HepG2 (cell line): ENCODE measurements at regions not wholly inside any gene's neighbourhood (a gene's known extent, or its start where the extent isn't known, plus 50 kb on each side); places are given as distances from the start of the nearest gene placed in this dataset.

Source experiments
- MZF1 ChIP-seq: sonication (generic); formaldehyde crosslinking; IDR thresholded peaks from 2 replicates; pipeline ENCODE4 v1.8.1; 2023; ENCODE audit warnings: mild to moderate bottlenecking, missing genetic modification reagents, borderline replicate concordance
- NFATC3 ChIP-seq: sonication (generic); formaldehyde crosslinking; IDR thresholded peaks from 2 replicates; pipeline ENCODE4 v1.5.1; 2020; ENCODE audit warnings: mild to moderate bottlenecking, missing genetic modification reagents
- ZSCAN29 ChIP-seq: sonication (generic); formaldehyde crosslinking; conservative IDR thresholded peaks from 2 replicates; pipeline ENCODE4 v1.4.0; 2020; ENCODE audit warnings: mild to moderate bottlenecking, missing genetic modification reagents
- TF ChIP-seq, protein P1 (sequence below): sonication (generic); formaldehyde crosslinking; IDR thresholded peaks from 2 replicates; pipeline ENCODE4 v1.4.0; 2020; ENCODE audit warnings: missing genetic modification reagents, borderline replicate concordance
- TF ChIP-seq, protein P2 (sequence below), 2 experiments: sonication (generic) in 1 of 2; formaldehyde crosslinking in 1 of 2; IDR thresholded peaks; 2 replicates each; pipeline versions ENCODE4 v1.4.0 to v1.6.1; 2018 to 2020; ENCODE audit warnings: missing genetic modification reagents in 2 of 2, borderline replicate concordance in 1 of 2, low read depth in 1 of 2, mild to moderate bottlenecking in 1 of 2, missing biosample characterization in 1 of 2
- TF ChIP-seq, protein P3 (sequence below): sonication (generic); formaldehyde crosslinking; IDR thresholded peaks from 2 replicates; pipeline ENCODE4 v1.4.0; 2020; ENCODE audit warnings: missing genetic modification reagents

DNA sequence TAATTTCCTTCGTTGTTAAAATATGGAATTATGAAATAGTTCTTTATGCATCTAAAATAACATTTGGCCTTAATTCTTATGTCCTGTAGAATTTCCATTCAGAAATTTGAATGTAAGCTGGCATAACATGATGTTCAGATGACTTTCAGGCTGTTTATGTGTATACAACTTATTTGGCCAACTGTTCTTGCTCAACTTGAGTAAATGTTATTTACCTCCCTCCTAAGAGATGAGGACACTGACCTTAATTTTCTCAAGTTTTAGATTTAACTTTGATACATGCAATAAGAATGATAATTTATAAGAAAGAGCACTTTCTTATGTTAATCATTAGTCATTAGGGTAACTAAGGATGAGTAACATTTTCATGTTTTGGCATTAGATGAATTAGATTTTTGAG is 365.4 kb downstream of the AEBP2 start:
- TF ChIP-seq, protein P1, sequence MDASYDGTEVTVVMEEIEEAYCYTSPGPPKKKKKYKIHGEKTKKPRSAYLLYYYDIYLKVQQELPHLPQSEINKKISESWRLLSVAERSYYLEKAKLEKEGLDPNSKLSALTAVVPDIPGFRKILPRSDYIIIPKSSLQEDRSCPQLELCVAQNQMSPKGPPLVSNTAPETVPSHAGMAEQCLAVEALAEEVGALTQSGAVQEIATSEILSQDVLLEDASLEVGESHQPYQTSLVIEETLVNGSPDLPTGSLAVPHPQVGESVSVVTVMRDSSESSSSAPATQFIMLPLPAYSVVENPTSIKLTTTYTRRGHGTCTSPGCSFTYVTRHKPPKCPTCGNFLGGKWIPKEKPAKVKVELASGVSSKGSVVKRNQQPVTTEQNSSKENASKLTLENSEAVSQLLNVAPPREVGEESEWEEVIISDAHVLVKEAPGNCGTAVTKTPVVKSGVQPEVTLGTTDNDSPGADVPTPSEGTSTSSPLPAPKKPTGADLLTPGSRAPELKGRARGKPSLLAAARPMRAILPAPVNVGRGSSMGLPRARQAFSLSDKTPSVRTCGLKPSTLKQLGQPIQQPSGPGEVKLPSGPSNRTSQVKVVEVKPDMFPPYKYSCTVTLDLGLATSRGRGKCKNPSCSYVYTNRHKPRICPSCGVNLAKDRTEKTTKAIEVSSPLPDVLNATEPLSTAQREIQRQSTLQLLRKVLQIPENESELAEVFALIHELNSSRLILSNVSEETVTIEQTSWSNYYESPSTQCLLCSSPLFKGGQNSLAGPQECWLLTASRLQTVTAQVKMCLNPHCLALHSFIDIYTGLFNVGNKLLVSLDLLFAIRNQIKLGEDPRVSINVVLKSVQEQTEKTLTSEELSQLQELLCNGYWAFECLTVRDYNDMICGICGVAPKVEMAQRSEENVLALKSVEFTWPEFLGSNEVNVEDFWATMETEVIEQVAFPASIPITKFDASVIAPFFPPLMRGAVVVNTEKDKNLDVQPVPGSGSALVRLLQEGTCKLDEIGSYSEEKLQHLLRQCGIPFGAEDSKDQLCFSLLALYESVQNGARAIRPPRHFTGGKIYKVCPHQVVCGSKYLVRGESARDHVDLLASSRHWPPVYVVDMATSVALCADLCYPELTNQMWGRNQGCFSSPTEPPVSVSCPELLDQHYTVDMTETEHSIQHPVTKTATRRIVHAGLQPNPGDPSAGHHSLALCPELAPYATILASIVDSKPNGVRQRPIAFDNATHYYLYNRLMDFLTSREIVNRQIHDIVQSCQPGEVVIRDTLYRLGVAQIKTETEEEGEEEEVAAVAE, result no peak
- TF ChIP-seq, protein P2, sequence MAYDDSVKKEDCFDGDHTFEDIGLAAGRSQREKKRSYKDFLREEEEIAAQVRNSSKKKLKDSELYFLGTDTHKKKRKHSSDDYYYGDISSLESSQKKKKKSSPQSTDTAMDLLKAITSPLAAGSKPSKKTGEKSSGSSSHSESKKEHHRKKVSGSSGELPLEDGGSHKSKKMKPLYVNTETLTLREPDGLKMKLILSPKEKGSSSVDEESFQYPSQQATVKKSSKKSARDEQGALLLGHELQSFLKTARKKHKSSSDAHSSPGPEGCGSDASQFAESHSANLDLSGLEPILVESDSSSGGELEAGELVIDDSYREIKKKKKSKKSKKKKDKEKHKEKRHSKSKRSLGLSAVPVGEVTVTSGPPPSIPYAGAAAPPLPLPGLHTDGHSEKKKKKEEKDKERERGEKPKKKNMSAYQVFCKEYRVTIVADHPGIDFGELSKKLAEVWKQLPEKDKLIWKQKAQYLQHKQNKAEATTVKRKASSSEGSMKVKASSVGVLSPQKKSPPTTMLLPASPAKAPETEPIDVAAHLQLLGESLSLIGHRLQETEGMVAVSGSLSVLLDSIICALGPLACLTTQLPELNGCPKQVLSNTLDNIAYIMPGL (CRISPR knock-in tag; IDR thresholded peaks at IDR 0.05; ENCODE audit: borderline replicate concordance in 1 of 2, low read depth in 1 of 2), result no peak
- TF ChIP-seq MZF1 (CRISPR knock-in tag), result no peak
- no peak for TF ChIP-seq ZSCAN29 (CRISPR knock-in tag)
- TF ChIP-seq NFATC3 (CRISPR knock-in tag), result no peak
- TF ChIP-seq, protein P3, sequence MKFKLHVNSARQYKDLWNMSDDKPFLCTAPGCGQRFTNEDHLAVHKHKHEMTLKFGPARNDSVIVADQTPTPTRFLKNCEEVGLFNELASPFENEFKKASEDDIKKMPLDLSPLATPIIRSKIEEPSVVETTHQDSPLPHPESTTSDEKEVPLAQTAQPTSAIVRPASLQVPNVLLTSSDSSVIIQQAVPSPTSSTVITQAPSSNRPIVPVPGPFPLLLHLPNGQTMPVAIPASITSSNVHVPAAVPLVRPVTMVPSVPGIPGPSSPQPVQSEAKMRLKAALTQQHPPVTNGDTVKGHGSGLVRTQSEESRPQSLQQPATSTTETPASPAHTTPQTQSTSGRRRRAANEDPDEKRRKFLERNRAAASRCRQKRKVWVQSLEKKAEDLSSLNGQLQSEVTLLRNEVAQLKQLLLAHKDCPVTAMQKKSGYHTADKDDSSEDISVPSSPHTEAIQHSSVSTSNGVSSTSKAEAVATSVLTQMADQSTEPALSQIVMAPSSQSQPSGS (CRISPR knock-in tag), result no peak
